ENCODE measurements at regions not wholly inside any gene's neighbourhood (a gene's known extent, or its start where the extent isn't known, plus 50 kb on each side); places are given as distances from the start of the nearest gene placed in this dataset.

GRCh38 chr3:117846238-117846637 is 1136.7 kb downstream of the TUSC7 start:
- TF ChIP-seq POLR2AphosphoS5 (IDR thresholded peaks at IDR 0.05) (no peak), POLR2A (IDR thresholded peaks at IDR 0.05) (no peak), EP300 (IDR thresholded peaks at IDR 0.05) (no peak)
- TF ChIP-seq, protein P1, sequence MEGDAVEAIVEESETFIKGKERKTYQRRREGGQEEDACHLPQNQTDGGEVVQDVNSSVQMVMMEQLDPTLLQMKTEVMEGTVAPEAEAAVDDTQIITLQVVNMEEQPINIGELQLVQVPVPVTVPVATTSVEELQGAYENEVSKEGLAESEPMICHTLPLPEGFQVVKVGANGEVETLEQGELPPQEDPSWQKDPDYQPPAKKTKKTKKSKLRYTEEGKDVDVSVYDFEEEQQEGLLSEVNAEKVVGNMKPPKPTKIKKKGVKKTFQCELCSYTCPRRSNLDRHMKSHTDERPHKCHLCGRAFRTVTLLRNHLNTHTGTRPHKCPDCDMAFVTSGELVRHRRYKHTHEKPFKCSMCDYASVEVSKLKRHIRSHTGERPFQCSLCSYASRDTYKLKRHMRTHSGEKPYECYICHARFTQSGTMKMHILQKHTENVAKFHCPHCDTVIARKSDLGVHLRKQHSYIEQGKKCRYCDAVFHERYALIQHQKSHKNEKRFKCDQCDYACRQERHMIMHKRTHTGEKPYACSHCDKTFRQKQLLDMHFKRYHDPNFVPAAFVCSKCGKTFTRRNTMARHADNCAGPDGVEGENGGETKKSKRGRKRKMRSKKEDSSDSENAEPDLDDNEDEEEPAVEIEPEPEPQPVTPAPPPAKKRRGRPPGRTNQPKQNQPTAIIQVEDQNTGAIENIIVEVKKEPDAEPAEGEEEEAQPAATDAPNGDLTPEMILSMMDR (IDR thresholded peaks at IDR 0.05) = no peak
